Colonic mucosa (tissue), 4 donors: ENCODE measurements at regions not wholly inside any gene's neighbourhood (a gene's known extent, or its start where the extent isn't known, plus 50 kb on each side); places are given as distances from the start of the nearest gene placed in this dataset.

ENCODE experiments used
- DNase-seq: peaks from one replicate; pipeline ENCODE4 v3.0.0-alpha.2; 2020
- H3K27ac ChIP-seq: fragments of 200-600 bp; one replicate; pipeline ENCODE4 v1.8.0; 2021
- H3K27me3 ChIP-seq: fragments of 200-600 bp; one replicate; pipeline ENCODE4 v1.8.0; 2021
- H3K36me3 ChIP-seq: fragments of 200-600 bp; one replicate; pipeline ENCODE4 v1.8.0; 2021
- H3K4me1 ChIP-seq: fragments of 200-600 bp; one replicate; pipeline ENCODE4 v1.8.0; 2021; ENCODE audit warnings: mild to moderate bottlenecking
- H3K4me3 ChIP-seq: fragments of 200-600 bp; one replicate; pipeline ENCODE4 v1.8.0; 2021
- H3K9ac ChIP-seq, 2 donors: one replicate each; pipeline ENCODE4 v1.7.0; 2013; ENCODE audit warnings: control low read depth in 2 of 2, low read depth in 2 of 2, low read length in 2 of 2
- H3K9me3 ChIP-seq: fragments of 200-600 bp; one replicate; pipeline ENCODE4 v1.8.0; 2021
- CTCF ChIP-seq: fragments of 200-600 bp; IDR thresholded peaks from one replicate; pipeline ENCODE4 v1.8.0; 2022; ENCODE audit warnings: antibody characterized with exemption, mild to moderate bottlenecking
- intact Hi-C: fragments of 100-400 bp; cut with DNase I; formaldehyde crosslinking; loops from one replicate; pipeline ENCODE4 v1.14.1; 2022
- donor health status: healthy.
- donor health status: DM: no; HTN: no; CAD: no.
- donor health status: DM: no; HTN: no; CAD: no.

GRCh38 chr21:27157097-27157496, 190.2 kb upstream of the ADAMTS5 start:
- H3K9me3 ChIP-seq, result no peaks in the 10 kb centered on the region
- no peak for TF ChIP-seq CTCF
- intact Hi-C loops, result no loop called here
- no peaks in the 10 kb centered on the region for H3K4me1 ChIP-seq
- H3K27ac ChIP-seq, result no peak overlapping the region
- no peak overlapping the region for H3K9ac ChIP-seq
- no peaks in the 10 kb centered on the region for H3K36me3 ChIP-seq
- no peaks in the 10 kb centered on the region for H3K27me3 ChIP-seq
- DNase-seq, result no peak
- H3K4me3 ChIP-seq, result no peak overlapping the region

GRCh38 chr21:27156666-27157065, 189.8 kb upstream of the ADAMTS5 start:
- Histone ChIP-seq H3K9me3 (no peaks in the 10 kb centered on the region), H3K36me3 (no peaks in the 10 kb centered on the region), H3K4me1 (no peaks in the 10 kb centered on the region), H3K27me3 (no peaks in the 10 kb centered on the region), H3K27ac (no peak overlapping the region), H3K4me3 (no peak overlapping the region), H3K9ac (no peak overlapping the region)
- TF ChIP-seq CTCF, result no peak
- intact Hi-C loops, result no loop called here
- no peak for DNase-seq

GRCh38 chr21:27155130-27155500, 188.2 kb upstream of the ADAMTS5 start:
- Histone ChIP-seq H3K9ac (no peak overlapping the region), H3K27ac (no peak overlapping the region), H3K36me3 (no peaks in the 10 kb centered on the region), H3K4me1 (no peaks in the 10 kb centered on the region), H3K4me3 (no peak overlapping the region), H3K27me3 (no peaks in the 10 kb centered on the region), H3K9me3 (no peaks in the 10 kb centered on the region)
- no peak for TF ChIP-seq CTCF
- no peak for DNase-seq
- intact Hi-C loops, result no loop called here

GRCh38 chr21:27154451-27155129, 187.7 kb upstream of the ADAMTS5 start:
- intact Hi-C loops, result no loop called here
- no peaks in the 10 kb centered on the region for H3K9me3 ChIP-seq
- TF ChIP-seq CTCF, result no peak
- no peak overlapping the region for H3K27ac ChIP-seq
- H3K9ac ChIP-seq, result no peak overlapping the region
- no peaks in the 10 kb centered on the region for H3K4me1 ChIP-seq
- no peaks in the 10 kb centered on the region for H3K36me3 ChIP-seq
- DNase-seq, result no peak
- no peaks in the 10 kb centered on the region for H3K27me3 ChIP-seq
- H3K4me3 ChIP-seq, result no peak overlapping the region

- H3K9me3 ChIP-seq, result no peaks in the 10 kb centered on the region
- H3K27ac ChIP-seq, result no peak overlapping the region
- H3K9ac ChIP-seq, result no peak overlapping the region
- no peak for TF ChIP-seq CTCF
- H3K36me3 ChIP-seq, result no peaks in the 10 kb centered on the region
- no peaks in the 10 kb centered on the region for H3K27me3 ChIP-seq
- H3K4me3 ChIP-seq, result no peak overlapping the region
- no peaks in the 10 kb centered on the region for H3K4me1 ChIP-seq
- no peak for DNase-seq
- intact Hi-C loops, result no loop called here
Measured at GRCh38 chr21:27152996-27153395, 186.1 kb upstream of the ADAMTS5 start.
